RWPE1 (cell line): ENCODE measurements at regions not wholly inside any gene's neighbourhood (a gene's known extent, or its start where the extent isn't known, plus 50 kb on each side); places are given as distances from the start of the nearest gene placed in this dataset.
A peak's percentile ranks its signal among the peaks of the same experiment; 100 is the strongest.

Source experiments
- CTCF ChIA-PET: fragments of 350-600 bp; sonication (Branson Sonifier 250); formaldehyde crosslinking; extraction: SDS; loops from one replicate; lab custom pipeline; 2021; lab: Yijun Ruan, JAX
- POLR2A ChIA-PET: fragments of 400-600 bp; formaldehyde crosslinking; extraction: SDS; loops from one replicate; lab custom pipeline; 2020; ENCODE audit warnings: antibody characterized with exemption; ENCODE audit not compliant: low non-redundant PET; lab: Yijun Ruan, JAX
- DNase-seq: peaks from one replicate; pipeline ENCODE4 v3.0.0; 2012; ENCODE audit warnings: low spot score
- H3K27ac ChIP-seq: fragments of 450-650 bp; 2 replicates; pipeline ENCODE4 v1.5.1; 2017
- TF ChIP-seq, protein P1 (sequence below): fragments of 450-650 bp; conservative IDR thresholded peaks from 2 replicates; pipeline ENCODE4 v1.5.1; 2017; ENCODE audit warnings: low read depth, mild to moderate bottlenecking

DNA sequence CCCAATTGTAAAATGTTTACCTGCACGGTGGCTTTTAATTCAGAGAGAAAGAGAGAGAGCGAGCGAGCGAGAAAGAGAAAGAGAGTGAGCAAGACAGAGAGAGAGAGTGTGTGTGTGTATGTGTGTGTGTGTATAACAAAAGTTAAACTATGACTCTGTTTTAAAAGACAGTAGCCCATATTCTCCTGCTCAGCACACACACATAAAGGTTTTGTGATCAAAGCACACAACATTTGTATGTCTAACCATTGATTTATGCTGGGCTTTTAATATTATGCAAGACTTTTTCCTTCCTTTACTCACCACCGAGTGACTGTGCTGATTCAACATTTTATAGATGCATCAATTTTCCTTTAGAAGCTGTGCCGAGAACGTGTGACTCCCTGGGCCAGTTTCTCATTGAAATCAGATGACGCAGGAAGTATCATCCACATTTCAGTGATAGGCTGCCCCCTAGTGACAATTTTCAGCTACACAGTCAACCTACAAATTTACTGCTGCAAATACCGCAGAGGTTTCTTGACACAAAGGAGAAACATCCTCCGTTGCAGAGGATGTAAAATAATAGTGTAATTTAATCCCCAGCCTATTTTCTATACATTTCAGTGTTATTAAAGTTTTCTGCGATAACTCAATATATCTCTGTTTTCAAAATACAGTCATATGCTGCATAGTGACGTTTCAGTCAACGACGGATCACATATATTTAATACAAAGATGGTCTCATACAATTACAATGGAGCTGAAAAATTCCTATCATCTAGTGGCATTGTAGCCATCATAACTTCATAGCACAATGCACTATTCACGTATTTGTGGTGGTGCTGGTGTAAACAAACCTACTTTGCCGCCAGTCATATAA is 165.9 kb upstream of the TANK start:
- ChIA-PET POLR2A (no interaction called here), CTCF (interaction anchor here (0.5 to 3.8 kb wide), 17 partner anchors 9 to 699 kb away, joined by 3 to 23 read pairs (median 3); no protein-coding TSS in a partner anchor)
- TF ChIP-seq, protein P1, sequence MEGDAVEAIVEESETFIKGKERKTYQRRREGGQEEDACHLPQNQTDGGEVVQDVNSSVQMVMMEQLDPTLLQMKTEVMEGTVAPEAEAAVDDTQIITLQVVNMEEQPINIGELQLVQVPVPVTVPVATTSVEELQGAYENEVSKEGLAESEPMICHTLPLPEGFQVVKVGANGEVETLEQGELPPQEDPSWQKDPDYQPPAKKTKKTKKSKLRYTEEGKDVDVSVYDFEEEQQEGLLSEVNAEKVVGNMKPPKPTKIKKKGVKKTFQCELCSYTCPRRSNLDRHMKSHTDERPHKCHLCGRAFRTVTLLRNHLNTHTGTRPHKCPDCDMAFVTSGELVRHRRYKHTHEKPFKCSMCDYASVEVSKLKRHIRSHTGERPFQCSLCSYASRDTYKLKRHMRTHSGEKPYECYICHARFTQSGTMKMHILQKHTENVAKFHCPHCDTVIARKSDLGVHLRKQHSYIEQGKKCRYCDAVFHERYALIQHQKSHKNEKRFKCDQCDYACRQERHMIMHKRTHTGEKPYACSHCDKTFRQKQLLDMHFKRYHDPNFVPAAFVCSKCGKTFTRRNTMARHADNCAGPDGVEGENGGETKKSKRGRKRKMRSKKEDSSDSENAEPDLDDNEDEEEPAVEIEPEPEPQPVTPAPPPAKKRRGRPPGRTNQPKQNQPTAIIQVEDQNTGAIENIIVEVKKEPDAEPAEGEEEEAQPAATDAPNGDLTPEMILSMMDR: peak; percentile 85
- DNase-seq: peak; percentile 66
- H3K27ac ChIP-seq: no peak overlapping the region

DNA sequence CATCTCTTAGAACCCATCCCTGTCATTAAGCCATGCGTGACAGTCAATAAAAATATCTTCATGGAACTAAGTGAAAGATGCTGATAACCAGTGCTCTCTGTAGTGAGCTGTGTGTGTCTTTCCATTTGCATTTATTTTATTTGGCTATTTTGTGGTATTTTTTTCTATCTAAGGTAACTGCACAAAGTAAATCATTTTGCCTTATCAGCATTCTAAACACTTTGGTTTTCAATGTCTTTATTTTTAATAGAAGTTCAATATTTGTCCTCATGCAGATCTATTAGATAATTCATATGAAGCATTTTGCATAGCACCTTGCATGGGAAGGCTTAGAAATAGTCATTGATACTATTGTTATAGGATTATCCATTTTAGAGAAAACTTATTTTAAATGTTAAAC is 163.6 kb upstream of the TANK start:
- ChIA-PET CTCF (interaction anchor here (1.0 kb wide), 1 partner anchor 67 kb away, joined by 3 read pairs; no protein-coding TSS in a partner anchor), POLR2A (no interaction called here)
- H3K27ac ChIP-seq: no peak overlapping the region
- no peak for DNase-seq
- TF ChIP-seq, protein P1: no peak

DNA sequence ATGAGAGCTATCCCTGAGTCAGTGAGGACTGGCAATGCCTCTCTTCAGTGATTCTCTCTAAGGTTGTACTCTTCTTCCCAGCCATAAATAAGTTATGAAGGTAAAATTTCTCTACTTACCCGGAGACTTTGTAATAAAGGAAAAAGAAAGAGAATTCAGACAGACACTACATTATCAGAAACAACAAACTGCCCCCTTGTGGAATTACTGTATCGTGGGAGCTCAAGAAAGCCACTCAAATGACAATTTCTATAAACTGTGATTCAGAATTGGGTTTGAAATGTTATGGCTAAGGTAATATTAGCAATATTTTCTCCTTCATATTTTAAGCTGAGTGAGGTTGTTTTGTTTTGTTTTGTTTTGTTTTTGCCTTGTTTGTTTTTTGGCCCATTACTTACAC is 155.8 kb upstream of the TANK start:
- no peak overlapping the region for H3K27ac ChIP-seq
- ChIA-PET CTCF (interaction anchor here (0.9 to 1.4 kb wide), 4 partner anchors 10 to 680 kb away, joined by 3 to 7 read pairs (median 4); no protein-coding TSS in a partner anchor), POLR2A (no interaction called here)
- TF ChIP-seq, protein P1: no peak; the same call in 1 of the 2 replicates
- DNase-seq: peak; percentile 8

DNA sequence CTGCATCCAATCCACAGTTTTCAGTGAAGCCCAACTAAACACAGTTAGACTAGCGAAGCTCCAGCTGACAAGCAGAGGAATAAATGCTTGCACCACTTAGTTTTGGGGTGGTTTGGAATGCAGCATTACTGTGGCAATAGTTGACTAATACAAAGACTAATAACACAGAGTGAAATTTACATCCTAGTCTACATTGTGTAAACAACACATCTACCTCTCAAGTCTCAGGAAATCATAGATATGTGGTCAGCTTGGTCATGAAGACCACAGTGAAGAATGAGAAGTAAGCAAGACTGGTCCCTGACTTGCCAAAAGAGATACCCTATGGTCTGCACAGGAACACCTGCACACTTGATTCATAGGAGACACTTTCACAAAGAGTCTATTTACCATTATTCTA is 155.1 kb upstream of the TANK start:
- TF ChIP-seq, protein P1: no peak
- POLR2A ChIA-PET: no interaction called here
- H3K27ac ChIP-seq: no peak overlapping the region
- CTCF ChIA-PET: interaction anchor here (0.9 to 1.4 kb wide), 3 partner anchors 35 to 681 kb away, joined by 3 to 7 read pairs (median 4); no protein-coding TSS in a partner anchor
- no peak for DNase-seq

DNA sequence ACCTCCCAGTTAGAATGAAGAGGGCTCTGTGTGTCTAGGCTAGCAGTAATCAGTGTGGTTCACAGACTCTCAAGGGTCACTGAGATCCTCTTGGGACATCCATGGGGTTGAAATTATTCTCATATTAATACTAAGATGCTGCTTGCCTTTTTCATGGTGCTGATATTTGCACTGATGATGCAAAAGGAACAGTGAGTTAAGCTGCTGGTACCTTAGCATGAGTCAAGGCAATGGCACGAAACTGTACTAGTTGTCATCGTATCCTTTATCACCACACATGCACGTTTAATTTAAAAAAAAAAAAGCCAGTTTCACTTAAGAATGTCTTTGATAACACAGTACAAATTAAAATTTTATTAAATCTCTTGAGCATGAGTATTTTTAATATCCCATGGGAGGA is 151.9 kb upstream of the TANK start:
- ChIA-PET POLR2A (no interaction called here), CTCF (no interaction called here)
- TF ChIP-seq, protein P1: no peak
- H3K27ac ChIP-seq: no peak overlapping the region
- no peak for DNase-seq

DNA sequence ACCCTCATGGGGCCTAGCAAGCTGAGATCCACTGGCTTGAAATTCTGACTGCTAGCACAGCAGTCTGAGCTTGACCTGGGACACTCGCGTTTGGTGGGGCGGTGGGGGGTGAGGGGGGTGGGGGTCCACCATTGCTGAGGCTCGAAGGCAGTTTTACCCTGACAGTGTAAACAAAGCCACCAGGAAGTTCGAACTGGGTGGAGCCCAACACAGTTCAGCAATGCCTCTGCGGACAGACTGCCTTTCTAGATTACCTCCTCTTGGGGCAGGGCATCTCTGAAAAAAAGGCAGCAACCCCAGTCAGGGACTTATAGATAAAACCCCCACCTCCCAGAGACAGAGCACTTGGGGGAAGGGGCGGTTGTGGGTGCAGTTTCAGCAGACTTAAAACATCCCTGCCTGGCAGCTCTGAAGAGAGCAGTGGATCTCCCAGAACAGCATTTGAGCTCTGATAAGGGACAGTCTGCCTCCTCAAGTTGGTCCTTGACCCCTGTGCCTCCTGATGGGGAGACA is 149.7 kb upstream of the TANK start:
- TF ChIP-seq, protein P1: no peak
- ChIA-PET POLR2A (no interaction called here), CTCF (interaction anchor here (0.6 kb wide), 1 partner anchor 352 kb away, joined by 5 read pairs; no protein-coding TSS in a partner anchor)
- DNase-seq: no peak
- no peak overlapping the region for H3K27ac ChIP-seq
